WTC11 (cell line): ENCODE measurements at regions not wholly inside any gene's neighbourhood (a gene's known extent, or its start where the extent isn't known, plus 50 kb on each side); places are given as distances from the start of the nearest gene placed in this dataset.

Source experiments
- ATAC-seq: fragments of 200-7000 bp; cut with Tn5 transposase; 2 replicates; pipeline ENCODE4 v1.10.0; 2021; ENCODE audit warnings: mild to moderate bottlenecking, moderate library complexity
- CTCF ChIA-PET: fragments of 300-600 bp; sonication (Branson Sonifier 250); formaldehyde crosslinking; loops from one replicate; lab custom pipeline; 2021; ENCODE audit warnings: antibody characterized with exemption; lab: Charles Lee
- POLR2A ChIA-PET: fragments of 350-600 bp; sonication (Branson Sonifier 250); formaldehyde crosslinking; loops from one replicate; lab custom pipeline; 2021; ENCODE audit warnings: antibody characterized with exemption; lab: Charles Lee
- DNase-seq: peaks from one replicate; pipeline ENCODE4 v3.0.0; 2021; ENCODE audit warnings: low spot score
- H3K27ac Mint-ChIP-seq: 2 replicates; pipeline ENCODE4 v1.8.0; 2021; ENCODE audit warnings: mixed read lengths
- H3K27me3 Mint-ChIP-seq: 2 replicates; pipeline ENCODE4 v1.8.0; 2021; ENCODE audit warnings: low read depth, mild to moderate bottlenecking, moderate library complexity, mixed read lengths
- H3K36me3 Mint-ChIP-seq: 2 replicates; pipeline ENCODE4 v1.8.0; 2021; ENCODE audit warnings: mixed read lengths
- H3K4me1 Mint-ChIP-seq: 2 replicates; pipeline ENCODE4 v1.8.0; 2022; ENCODE audit warnings: mixed read lengths
- H3K4me3 Mint-ChIP-seq: 2 replicates; pipeline ENCODE4 v1.8.0; 2021; ENCODE audit warnings: mild to moderate bottlenecking, moderate library complexity, mixed read lengths
- H3K9me3 Mint-ChIP-seq: 2 replicates; pipeline ENCODE4 v1.8.0; 2021; ENCODE audit warnings: mixed read lengths
- AFF4 ChIP-seq: sonication (generic); formaldehyde crosslinking; IDR thresholded peaks from 2 replicates; pipeline ENCODE4 v1.8.1; 2023; ENCODE audit warnings: mild to moderate bottlenecking, missing genetic modification reagents, borderline replicate concordance
- CREB1 ChIP-seq: sonication (generic); formaldehyde crosslinking; IDR thresholded peaks from 2 replicates; pipeline ENCODE4 v1.8.0; 2023; ENCODE audit warnings: mild to moderate bottlenecking, missing genetic modification reagents
- FOXP4 ChIP-seq: sonication (generic); formaldehyde crosslinking; IDR thresholded peaks from 2 replicates; pipeline ENCODE4 v1.8.0; 2022; ENCODE audit warnings: mild to moderate bottlenecking, missing genetic modification reagents
- HMGA2 ChIP-seq: fragments of 250-450 bp; sonication (Bioruptor Pico); IDR thresholded peaks from 2 replicates; pipeline ENCODE4 v1.4.0; 2021; ENCODE audit warnings: mild to moderate bottlenecking, moderate library complexity
- IRF2 ChIP-seq: sonication (generic); formaldehyde crosslinking; IDR thresholded peaks from 2 replicates; pipeline ENCODE4 v1.8.0; 2022; ENCODE audit warnings: low read depth, missing genetic modification reagents, borderline replicate concordance
- MYBL2 ChIP-seq: sonication (generic); formaldehyde crosslinking; IDR thresholded peaks from 2 replicates; pipeline ENCODE4 v1.8.1; 2023; ENCODE audit warnings: mild to moderate bottlenecking, moderate library complexity, missing genetic modification reagents
- NR3C1 ChIP-seq: sonication (generic); formaldehyde crosslinking; conservative IDR thresholded peaks from 2 replicates; pipeline ENCODE4 v1.8.1; 2023; ENCODE audit warnings: low read depth, mild to moderate bottlenecking, missing genetic modification reagents
- OVOL2 ChIP-seq: fragments of 250-450 bp; sonication (Bioruptor Pico); IDR thresholded peaks from 2 replicates; pipeline ENCODE4 v1.9.0; 2021; ENCODE audit warnings: mild to moderate bottlenecking, borderline replicate concordance
- TCF7 ChIP-seq: sonication (generic); formaldehyde crosslinking; IDR thresholded peaks from 2 replicates; pipeline ENCODE4 v1.8.0; 2022; ENCODE audit warnings: mild to moderate bottlenecking, low read depth, missing genetic modification reagents, moderate library complexity
- ZBTB21 ChIP-seq: sonication (generic); formaldehyde crosslinking; IDR thresholded peaks from 2 replicates; pipeline ENCODE4 v1.8.1; 2023; ENCODE audit warnings: mild to moderate bottlenecking, missing genetic modification reagents, borderline replicate concordance
- ZNF317 ChIP-seq: sonication (generic); formaldehyde crosslinking; IDR thresholded peaks from 2 replicates; pipeline ENCODE4 v1.8.1; 2023; ENCODE audit warnings: low read depth, mild to moderate bottlenecking, moderate library complexity, missing genetic modification reagents, borderline replicate concordance
- ZNF423 ChIP-seq: fragments of 250-450 bp; sonication (Bioruptor Pico); IDR thresholded peaks from 2 replicates; pipeline ENCODE4 v2.1.2; 2022; ENCODE audit warnings: mild to moderate bottlenecking, moderate library complexity
- ZSCAN18 ChIP-seq: fragments of 250-450 bp; sonication (Bioruptor Pico); IDR thresholded peaks from 2 replicates; pipeline ENCODE4 v2.1.2; 2022; ENCODE audit warnings: mild to moderate bottlenecking, moderate library complexity
- TF ChIP-seq, protein P1 (sequence below): sonication (generic); formaldehyde crosslinking; IDR thresholded peaks from 2 replicates; pipeline ENCODE4 v1.8.1; 2022; ENCODE audit warnings: low read depth, mild to moderate bottlenecking, moderate library complexity, missing genetic modification reagents, borderline replicate concordance
- TF ChIP-seq, protein P2 (sequence below): sonication (generic); formaldehyde crosslinking; IDR thresholded peaks from 2 replicates; pipeline ENCODE4 v1.8.1; 2023; ENCODE audit warnings: mild to moderate bottlenecking, missing genetic modification reagents, moderate library complexity
- TF ChIP-seq, protein P3 (sequence below): fragments of 250-450 bp; sonication (Bioruptor Pico); IDR thresholded peaks from 2 replicates; pipeline ENCODE4 v1.8.0; 2021; ENCODE audit warnings: mild to moderate bottlenecking
- TF ChIP-seq, protein P4 (sequence below): sonication (generic); formaldehyde crosslinking; conservative IDR thresholded peaks from 2 replicates; pipeline ENCODE4 v1.8.1; 2023; ENCODE audit warnings: mild to moderate bottlenecking, low read depth, missing genetic modification reagents, moderate library complexity
- TF ChIP-seq, protein P5 (sequence below): sonication (generic); formaldehyde crosslinking; conservative IDR thresholded peaks from 2 replicates; pipeline ENCODE4 v1.8.1; 2022; ENCODE audit warnings: mild to moderate bottlenecking, missing genetic modification reagents

GRCh38 chr6:137956098-137956488 lies 89.0 kb downstream of the TNFAIP3 start (continued):
- TF ChIP-seq, protein P1, sequence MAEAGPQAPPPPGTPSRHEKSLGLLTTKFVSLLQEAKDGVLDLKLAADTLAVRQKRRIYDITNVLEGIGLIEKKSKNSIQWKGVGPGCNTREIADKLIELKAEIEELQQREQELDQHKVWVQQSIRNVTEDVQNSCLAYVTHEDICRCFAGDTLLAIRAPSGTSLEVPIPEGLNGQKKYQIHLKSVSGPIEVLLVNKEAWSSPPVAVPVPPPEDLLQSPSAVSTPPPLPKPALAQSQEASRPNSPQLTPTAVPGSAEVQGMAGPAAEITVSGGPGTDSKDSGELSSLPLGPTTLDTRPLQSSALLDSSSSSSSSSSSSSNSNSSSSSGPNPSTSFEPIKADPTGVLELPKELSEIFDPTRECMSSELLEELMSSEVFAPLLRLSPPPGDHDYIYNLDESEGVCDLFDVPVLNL, result no peak
- no peak for TF ChIP-seq CREB1
- TF ChIP-seq NR3C1 (CRISPR knock-in tag), result no peak
- TF ChIP-seq ZBTB21 (CRISPR knock-in tag), result no peak
- no peak for TF ChIP-seq HMGA2

DNA sequence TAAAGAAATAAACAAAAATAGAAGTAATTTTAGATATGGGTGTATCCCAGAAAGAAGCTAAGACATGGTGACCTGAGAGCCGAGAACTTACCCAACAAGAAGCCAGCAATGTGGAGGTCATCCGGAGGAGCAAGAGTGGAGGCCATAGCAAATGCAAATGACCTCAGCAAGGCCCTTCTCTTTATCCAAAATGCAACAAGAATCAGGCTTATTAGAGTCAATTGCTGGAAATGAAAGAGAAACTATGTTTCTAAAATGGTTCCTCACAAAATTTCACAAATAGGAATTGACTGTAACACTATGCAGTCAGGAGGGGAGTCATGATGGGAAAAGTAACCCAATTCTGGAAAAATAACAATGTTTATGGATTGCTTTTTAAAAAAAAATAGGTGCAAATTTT lies 90.4 kb downstream of the TNFAIP3 start:
- no peak overlapping the region for H3K27ac Mint-ChIP-seq
- ATAC-seq, result no peak
- TF ChIP-seq, protein P2, sequence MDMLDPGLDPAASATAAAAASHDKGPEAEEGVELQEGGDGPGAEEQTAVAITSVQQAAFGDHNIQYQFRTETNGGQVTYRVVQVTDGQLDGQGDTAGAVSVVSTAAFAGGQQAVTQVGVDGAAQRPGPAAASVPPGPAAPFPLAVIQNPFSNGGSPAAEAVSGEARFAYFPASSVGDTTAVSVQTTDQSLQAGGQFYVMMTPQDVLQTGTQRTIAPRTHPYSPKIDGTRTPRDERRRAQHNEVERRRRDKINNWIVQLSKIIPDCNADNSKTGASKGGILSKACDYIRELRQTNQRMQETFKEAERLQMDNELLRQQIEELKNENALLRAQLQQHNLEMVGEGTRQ, result no peak
- TF ChIP-seq TCF7 (CRISPR knock-in tag) (no peak), MYBL2 (CRISPR knock-in tag) (no peak), ZNF317 (CRISPR knock-in tag) (no peak)
- TF ChIP-seq, protein P3, sequence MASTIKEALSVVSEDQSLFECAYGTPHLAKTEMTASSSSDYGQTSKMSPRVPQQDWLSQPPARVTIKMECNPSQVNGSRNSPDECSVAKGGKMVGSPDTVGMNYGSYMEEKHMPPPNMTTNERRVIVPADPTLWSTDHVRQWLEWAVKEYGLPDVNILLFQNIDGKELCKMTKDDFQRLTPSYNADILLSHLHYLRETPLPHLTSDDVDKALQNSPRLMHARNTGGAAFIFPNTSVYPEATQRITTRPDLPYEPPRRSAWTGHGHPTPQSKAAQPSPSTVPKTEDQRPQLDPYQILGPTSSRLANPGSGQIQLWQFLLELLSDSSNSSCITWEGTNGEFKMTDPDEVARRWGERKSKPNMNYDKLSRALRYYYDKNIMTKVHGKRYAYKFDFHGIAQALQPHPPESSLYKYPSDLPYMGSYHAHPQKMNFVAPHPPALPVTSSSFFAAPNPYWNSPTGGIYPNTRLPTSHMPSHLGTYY (CRISPR knock-in tag), result no peak
- ChIA-PET CTCF (no interaction called here), POLR2A (no interaction called here)
- no peak overlapping the region for H3K4me3 Mint-ChIP-seq
- DNase-seq, result no peak
- no peaks in the 10 kb centered on the region; the same call in 1 of the 2 replicates for H3K27me3 Mint-ChIP-seq
- H3K9me3 Mint-ChIP-seq, result peaks cover 45% of the 10 kb centered on the region
- peaks cover 13% of the 10 kb centered on the region for H3K36me3 Mint-ChIP-seq
- 0 out of 2 replicates have a peak, but pooled peaks cover 5% of the 10 kb centered on the region for H3K4me1 Mint-ChIP-seq

DNA sequence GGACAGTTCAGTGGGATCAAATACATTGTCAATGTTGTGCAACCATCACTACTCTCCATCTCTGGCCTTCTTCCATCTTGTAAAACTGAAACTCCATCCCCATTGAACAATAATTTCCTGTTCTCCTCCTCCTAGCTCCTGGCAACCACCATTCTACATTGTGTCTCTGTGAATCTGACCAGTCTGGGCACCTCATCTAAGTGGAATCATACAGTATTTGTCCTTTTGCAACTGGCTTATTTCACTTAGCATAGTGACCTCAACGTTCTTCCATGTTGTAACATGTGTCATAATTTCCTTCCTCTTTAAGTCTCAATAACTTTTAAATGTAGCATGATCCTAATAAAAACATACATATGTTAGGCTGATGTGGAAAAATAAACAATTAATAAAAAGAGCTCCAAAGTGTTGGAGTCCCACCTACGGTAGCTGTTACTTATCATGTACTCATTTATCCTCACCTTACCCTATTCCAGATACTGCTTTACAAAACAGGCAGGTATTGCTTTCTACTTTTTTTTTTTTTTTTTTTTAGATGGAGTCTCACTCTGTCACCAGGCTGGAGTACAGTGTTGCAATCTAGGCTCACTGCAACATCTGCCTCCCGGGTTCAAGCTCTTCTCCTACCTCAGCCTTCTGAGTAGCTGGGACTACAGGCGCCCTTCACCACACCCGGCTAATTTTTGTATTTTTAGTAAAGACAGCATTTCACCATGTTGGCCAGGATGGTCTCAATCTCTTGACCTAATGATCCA lies 91.9 kb downstream of the TNFAIP3 start:
- H3K27me3 Mint-ChIP-seq, result no peaks in the 10 kb centered on the region; the same call in 1 of the 2 replicates
- H3K4me1 Mint-ChIP-seq, result 0 out of 2 replicates have a peak, but pooled peaks cover 5% of the 10 kb centered on the region
- DNase-seq (no peak), ATAC-seq (no peak)
- H3K27ac Mint-ChIP-seq, result no peak overlapping the region
- H3K36me3 Mint-ChIP-seq, result peaks cover 13% of the 10 kb centered on the region
- CTCF ChIA-PET, result interaction anchor here (0.6 kb wide), 2 partner anchors 12 to 399 kb away, joined by 3 read pairs; no protein-coding TSS in a partner anchor
- no peak overlapping the region for H3K4me3 Mint-ChIP-seq
- POLR2A ChIA-PET, result no interaction called here
- H3K9me3 Mint-ChIP-seq, result peaks cover 45% of the 10 kb centered on the region
- TF ChIP-seq ZSCAN18 (no peak), AFF4 (CRISPR knock-in tag) (no peak), OVOL2 (CRISPR knock-in tag) (no peak), ZNF423 (CRISPR knock-in tag) (no peak), IRF2 (CRISPR knock-in tag) (no peak), FOXP4 (CRISPR knock-in tag) (no peak)
- TF ChIP-seq, protein P4, sequence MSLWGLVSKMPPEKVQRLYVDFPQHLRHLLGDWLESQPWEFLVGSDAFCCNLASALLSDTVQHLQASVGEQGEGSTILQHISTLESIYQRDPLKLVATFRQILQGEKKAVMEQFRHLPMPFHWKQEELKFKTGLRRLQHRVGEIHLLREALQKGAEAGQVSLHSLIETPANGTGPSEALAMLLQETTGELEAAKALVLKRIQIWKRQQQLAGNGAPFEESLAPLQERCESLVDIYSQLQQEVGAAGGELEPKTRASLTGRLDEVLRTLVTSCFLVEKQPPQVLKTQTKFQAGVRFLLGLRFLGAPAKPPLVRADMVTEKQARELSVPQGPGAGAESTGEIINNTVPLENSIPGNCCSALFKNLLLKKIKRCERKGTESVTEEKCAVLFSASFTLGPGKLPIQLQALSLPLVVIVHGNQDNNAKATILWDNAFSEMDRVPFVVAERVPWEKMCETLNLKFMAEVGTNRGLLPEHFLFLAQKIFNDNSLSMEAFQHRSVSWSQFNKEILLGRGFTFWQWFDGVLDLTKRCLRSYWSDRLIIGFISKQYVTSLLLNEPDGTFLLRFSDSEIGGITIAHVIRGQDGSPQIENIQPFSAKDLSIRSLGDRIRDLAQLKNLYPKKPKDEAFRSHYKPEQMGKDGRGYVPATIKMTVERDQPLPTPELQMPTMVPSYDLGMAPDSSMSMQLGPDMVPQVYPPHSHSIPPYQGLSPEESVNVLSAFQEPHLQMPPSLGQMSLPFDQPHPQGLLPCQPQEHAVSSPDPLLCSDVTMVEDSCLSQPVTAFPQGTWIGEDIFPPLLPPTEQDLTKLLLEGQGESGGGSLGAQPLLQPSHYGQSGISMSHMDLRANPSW (CRISPR knock-in tag), result no peak
- TF ChIP-seq, protein P5, sequence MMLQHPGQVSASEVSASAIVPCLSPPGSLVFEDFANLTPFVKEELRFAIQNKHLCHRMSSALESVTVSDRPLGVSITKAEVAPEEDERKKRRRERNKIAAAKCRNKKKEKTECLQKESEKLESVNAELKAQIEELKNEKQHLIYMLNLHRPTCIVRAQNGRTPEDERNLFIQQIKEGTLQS (CRISPR knock-in tag), result no peak
